OCI-LY7 (cell line): ENCODE measurements at regions not wholly inside any gene's neighbourhood (a gene's known extent, or its start where the extent isn't known, plus 50 kb on each side); places are given as distances from the start of the nearest gene placed in this dataset.
A peak's percentile ranks its signal among the peaks of the same experiment; 100 is the strongest.

Experiments used
- BruUV-seq: library from RNA; stranded (reverse); fragments of 400-500 nt; replicated peaks from 2 replicates; lab custom pipeline; 2021; lab: Mats Ljungman, UMichigan
- CTCF ChIA-PET: fragments of 300-600 bp; sonication (Branson Sonifier 250); formaldehyde crosslinking; loops from one replicate; lab custom pipeline; 2022; ENCODE audit warnings: antibody characterized with exemption; ENCODE audit not compliant: unreplicated experiment; lab: Charles Lee
- POLR2A ChIA-PET: fragments of 300-600 bp; sonication (Branson Sonifier 250); formaldehyde crosslinking; loops from one replicate; lab custom pipeline; 2022; ENCODE audit warnings: antibody characterized with exemption; lab: Charles Lee
- DNase-seq: peaks from one replicate; pipeline ENCODE4 v3.0.0-alpha.2; 2015; ENCODE audit warnings: low spot score
- H2AFZ ChIP-seq: fragments of 200-600 bp; sonication (generic), shearing (Covaris generic); 2 replicates; pipeline ENCODE4 v1.6.1; 2014; ENCODE audit warnings: mild to moderate bottlenecking, antibody characterized with exemption, low read length, moderate library complexity
- H3K27ac ChIP-seq: fragments of 200-600 bp; sonication (generic); 2 replicates; pipeline ENCODE4 v1.5.1; 2014; ENCODE audit warnings: mixed run types, low read depth, mild to moderate bottlenecking, moderate library complexity, low read length, inconsistent platforms; ENCODE audit not compliant: poor library complexity, severe bottlenecking
- H3K36me3 ChIP-seq: fragments of 200-600 bp; sonication (generic); 2 replicates; pipeline ENCODE4 v1.6.1; 2014; ENCODE audit warnings: mild to moderate bottlenecking, antibody characterized with exemption, low read length, moderate library complexity, mixed read lengths; ENCODE audit not compliant: insufficient read depth
- H3K4me1 ChIP-seq: fragments of 200-600 bp; sonication (generic); 2 replicates; pipeline ENCODE4 v1.5.1; 2014; ENCODE audit warnings: mild to moderate bottlenecking, low read length; ENCODE audit not compliant: insufficient read depth, poor library complexity, severe bottlenecking
- H3K4me2 ChIP-seq: fragments of 200-600 bp; sonication (generic); 2 replicates; pipeline ENCODE4 v1.6.1; 2014; ENCODE audit warnings: mild to moderate bottlenecking, low read length
- H3K4me3 ChIP-seq: fragments of 200-600 bp; sonication (generic); 2 replicates; pipeline ENCODE4 v1.5.1; 2014; ENCODE audit warnings: mild to moderate bottlenecking, low read depth, low read length; ENCODE audit not compliant: poor library complexity, severe bottlenecking
- H3K79me2 ChIP-seq: fragments of 200-600 bp; sonication (generic); 2 replicates; pipeline ENCODE4 v1.6.1; 2016; ENCODE audit warnings: low read depth, mild to moderate bottlenecking, low read length, moderate library complexity, mixed read lengths; ENCODE audit not compliant: insufficient read depth
- H3K9me2 ChIP-seq: fragments of 200-600 bp; sonication (generic); 2 replicates; pipeline ENCODE4 v1.6.1; 2016; ENCODE audit warnings: mild to moderate bottlenecking, low read length, mixed read lengths; ENCODE audit not compliant: insufficient read depth
- H3K9me3 ChIP-seq: fragments of 200-600 bp; sonication (generic); 2 replicates; pipeline ENCODE4 v1.6.1; 2014; ENCODE audit warnings: mild to moderate bottlenecking, mixed run types, low read length, mixed read lengths
- H4K20me1 ChIP-seq: fragments of 200-600 bp; sonication (generic); 2 replicates; pipeline ENCODE4 v1.6.1; 2014; ENCODE audit warnings: mild to moderate bottlenecking, antibody characterized with exemption, low read length, moderate library complexity, mixed read lengths; ENCODE audit not compliant: insufficient read depth
- CTCF ChIP-seq: fragments of 200-600 bp; sonication (generic); conservative IDR thresholded peaks from 2 replicates; pipeline ENCODE4 v1.5.1; 2014; ENCODE audit warnings: mild to moderate bottlenecking, antibody characterized with exemption, low read length, moderate library complexity, mixed read lengths
- EZH2phosphoT487 ChIP-seq: fragments of 200-600 bp; sonication (generic); IDR thresholded peaks from 2 replicates; pipeline ENCODE4 v1.6.1; 2018; ENCODE audit warnings: low read depth, borderline replicate concordance, mild to moderate bottlenecking, mixed run types, antibody characterized with exemption, low read length, moderate library complexity, mixed read lengths
- intact Hi-C: fragments of 100-400 bp; cut with micrococcal nuclease; formaldehyde crosslinking; loops from one replicate; pipeline ENCODE4 v1.10.0; 2022; ENCODE audit not compliant: unreplicated experiment

GRCh38 chr10:11678074-11678793, 63.9 kb upstream of the ECHDC3 start:
- DNase-seq = peak; percentile 96
- BruUV-seq = no TSS peak
- H3K9me3 ChIP-seq = peaks cover 19% of the 10 kb centered on the region
- H3K4me3 ChIP-seq = peak overlapping the region; percentile 41
- intact Hi-C loops = loop anchor here (1.0 to 5.0 kb wide), 2 partner anchors 150 to 231 kb away; no protein-coding TSS in a partner anchor
- H2AFZ ChIP-seq = no peak overlapping the region
- ChIA-PET POLR2A (interaction anchor here (0.6 to 2.5 kb wide), 11 partner anchors 9 to 168 kb away, joined by 3 to 12 read pairs (median 4); partner anchors contain the start of gene USP6NL), CTCF (no interaction called here)
- H3K4me1 ChIP-seq = peaks cover 94% of the 10 kb centered on the region
- H3K9me2 ChIP-seq = no peaks in the 10 kb centered on the region
- TF ChIP-seq EZH2phosphoT487 (no peak), CTCF (no peak)
- peak overlapping the region; percentile 79 for H3K4me2 ChIP-seq
- H3K36me3 ChIP-seq = peaks cover 43% of the 10 kb centered on the region
- peaks cover 68% of the 10 kb centered on the region; the same call in 1 of the 2 replicates for H3K79me2 ChIP-seq
- H4K20me1 ChIP-seq = no peaks in the 10 kb centered on the region
- peak overlapping the region; percentile 100 for H3K27ac ChIP-seq

- peak overlapping the region; percentile 41 for H3K4me3 ChIP-seq
- BruUV-seq = no TSS peak
- TF ChIP-seq CTCF = no peak
- TF ChIP-seq EZH2phosphoT487 = no peak
- no peaks in the 10 kb centered on the region for H3K9me2 ChIP-seq
- H2AFZ ChIP-seq = no peak overlapping the region
- ChIA-PET POLR2A (interaction anchor here (0.5 to 2.5 kb wide), 6 partner anchors 10 to 1633 kb away, joined by 3 to 12 read pairs (median 4); partner anchors contain the start of gene USP6NL), CTCF (no interaction called here)
- peaks cover 19% of the 10 kb centered on the region for H3K9me3 ChIP-seq
- H3K27ac ChIP-seq = peak overlapping the region; percentile 100
- intact Hi-C loops = loop anchor here (5.0 kb wide), 1 partner anchor 230 kb away; no protein-coding TSS in a partner anchor
- no peaks in the 10 kb centered on the region for H4K20me1 ChIP-seq
- peaks cover 74% of the 10 kb centered on the region; the same call in 1 of the 2 replicates for H3K79me2 ChIP-seq
- peaks cover 94% of the 10 kb centered on the region for H3K4me1 ChIP-seq
- DNase-seq = no peak
- peak overlapping the region; percentile 79 for H3K4me2 ChIP-seq
- H3K36me3 ChIP-seq = peaks cover 43% of the 10 kb centered on the region
These were observed 64.7 kb upstream of the ECHDC3 start for GRCh38 chr10:11677480-11677879.
